ENCODE measurements at regions not wholly inside any gene's neighbourhood (a gene's known extent, or its start where the extent isn't known, plus 50 kb on each side); places are given as distances from the start of the nearest gene placed in this dataset.
A peak's percentile ranks its signal among the peaks of the same experiment; 100 is the strongest.

DNA sequence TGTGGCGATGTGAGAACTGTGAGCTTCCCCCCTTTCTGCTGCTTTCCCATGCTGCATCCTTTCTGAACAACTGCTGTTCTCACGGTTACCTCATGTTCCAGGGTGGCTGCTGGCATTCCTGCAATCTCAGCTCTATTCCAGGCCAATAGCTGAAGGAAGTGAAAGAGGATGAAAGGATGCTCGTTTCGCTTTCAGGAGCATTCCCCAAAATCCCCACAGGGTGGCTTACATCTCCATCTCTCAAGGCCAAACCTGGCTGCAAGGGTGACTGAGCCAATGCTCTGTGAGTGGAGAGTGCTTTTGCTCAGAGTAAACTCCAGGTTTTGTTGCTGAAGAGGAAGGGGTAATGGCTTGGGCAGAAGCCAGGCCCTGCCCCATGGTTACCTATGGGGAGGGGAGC is 848.2 kb downstream of the BRD1 start:
- no peaks in the 10 kb centered on the region for H3K4me1 Mint-ChIP-seq

DNA sequence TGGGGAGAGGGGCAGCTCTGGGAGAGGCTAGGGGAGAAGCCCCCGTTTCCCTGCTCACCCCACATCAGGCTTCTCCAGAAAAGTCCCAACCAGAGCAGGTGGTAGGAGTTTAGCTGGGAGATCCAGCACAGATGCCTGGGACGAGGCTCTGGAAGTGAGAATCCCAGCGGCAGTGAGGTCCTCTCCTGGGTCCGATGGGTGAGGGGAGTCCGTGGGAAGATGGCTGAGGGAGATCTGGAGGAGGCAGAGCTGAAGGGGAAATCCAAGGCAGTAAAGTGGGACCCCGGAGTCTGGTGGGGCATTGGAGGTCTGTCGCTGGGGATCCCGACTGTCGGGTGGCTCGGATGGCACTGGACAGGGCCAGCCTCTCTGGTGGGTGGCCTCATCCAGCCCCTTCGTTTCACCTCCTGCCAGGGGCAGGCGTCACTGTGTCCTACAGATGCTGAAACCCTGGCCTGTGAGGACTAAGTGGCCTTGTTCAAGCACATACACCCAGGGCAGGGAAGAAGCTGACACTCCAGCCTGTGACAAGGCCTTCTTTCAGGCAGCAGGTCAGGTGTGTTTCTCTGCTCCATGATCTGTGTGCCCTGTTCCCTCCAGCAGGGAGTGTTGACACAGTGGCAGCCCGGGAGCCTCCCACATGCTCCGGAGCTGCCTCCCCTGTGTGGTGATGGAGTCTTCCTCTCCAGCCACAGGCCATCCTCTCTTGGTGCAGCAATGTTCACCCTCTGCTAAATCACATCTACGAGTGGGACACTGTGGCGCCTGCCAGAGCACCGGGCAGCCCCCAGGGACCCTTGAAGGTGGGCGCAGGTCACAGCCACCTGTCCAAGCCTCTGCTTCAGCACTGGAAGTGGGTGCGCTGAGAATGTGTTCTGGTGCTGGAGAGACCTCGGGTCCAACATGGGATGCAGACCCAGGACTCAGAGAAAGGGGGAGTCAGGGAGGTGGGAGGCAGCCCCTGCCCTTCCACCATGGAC is 850.8 kb downstream of the BRD1 start:
- Mint-ChIP-seq H3K27ac (no peak overlapping the region), H3K4me1 (no peaks in the 10 kb centered on the region), H3K36me3 (no peaks in the 10 kb centered on the region), H3K9me3 (peaks cover 0 to 1% (median 0%) of the 10 kb centered on the region in 5 donors), H3K4me3 (no peak overlapping the region), H3K27me3 (peaks cover 10 to 27% of the 10 kb centered on the region in 2 donors)
- Histone ChIP-seq H3K27me3 (ENCODE audit: insufficient read depth, low read length, poor library complexity, severe bottlenecking) (no peaks in the 10 kb centered on the region), H3K9me3 (ENCODE audit: low read length) (no peaks in the 10 kb centered on the region), H3K36me3 (ENCODE audit: insufficient read depth, low read length) (no peaks in the 10 kb centered on the region), H3K27ac (ENCODE audit: low read depth, low read length) (no peak overlapping the region), H3K4me3 (ENCODE audit: low read length) (no peak overlapping the region), H3K4me1 (ENCODE audit: insufficient read depth, low read length) (no peaks in the 10 kb centered on the region)
- POLR2A ChIA-PET: no interaction called here
- CTCF ChIA-PET: no interaction called here
- peak in 1 of 5 donors; percentile 33 for DNase-seq

More for the DNA sequence above, 848.2 kb downstream of the BRD1 start:
- Mint-ChIP-seq H3K4me3 (no peak overlapping the region), H3K27me3 (peaks cover 12 to 20% of the 10 kb centered on the region in 2 donors), H3K9me3 (peaks cover 0 to 1% (median 0%) of the 10 kb centered on the region in 5 donors), H3K27ac (no peak overlapping the region), H3K36me3 (no peaks in the 10 kb centered on the region)
- H3K27me3 ChIP-seq (ENCODE audit: insufficient read depth, low read length, poor library complexity, severe bottlenecking): no peaks in the 10 kb centered on the region
- no peak overlapping the region for H3K4me3 ChIP-seq (ENCODE audit: low read length)
- H3K4me1 ChIP-seq (ENCODE audit: insufficient read depth, low read length): no peaks in the 10 kb centered on the region
- POLR2A ChIA-PET: no interaction called here
- H3K27ac ChIP-seq (ENCODE audit: low read depth, low read length): no peak overlapping the region
- CTCF ChIA-PET: no interaction called here
- DNase-seq: no peak
- H3K36me3 ChIP-seq (ENCODE audit: insufficient read depth, low read length): no peaks in the 10 kb centered on the region
- no peaks in the 10 kb centered on the region for H3K9me3 ChIP-seq (ENCODE audit: low read length)

DNA sequence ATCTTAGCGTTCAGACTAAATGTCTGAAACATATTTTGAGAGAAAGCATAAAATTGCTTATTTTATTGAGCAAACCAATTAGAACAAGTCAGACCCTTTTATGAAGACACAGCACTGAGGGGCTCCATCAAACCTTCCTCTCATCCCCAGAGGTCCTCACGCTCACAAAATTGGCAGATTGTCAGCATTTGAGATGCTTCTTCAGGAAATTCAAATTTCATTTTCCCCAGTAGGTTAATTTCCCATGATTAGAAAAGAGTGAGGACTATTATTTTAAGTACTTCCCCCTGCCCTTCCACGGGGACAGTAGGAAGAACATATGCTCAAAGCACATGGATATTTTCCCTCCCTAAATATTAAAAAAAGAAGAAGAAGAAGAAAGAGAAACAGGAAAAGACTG is 851.8 kb downstream of the BRD1 start:
- Mint-ChIP-seq H3K4me1 (no peaks in the 10 kb centered on the region), H3K4me3 (no peak overlapping the region), H3K27ac (no peak overlapping the region), H3K36me3 (no peaks in the 10 kb centered on the region), H3K9me3 (peaks cover 0 to 1% (median 0%) of the 10 kb centered on the region in 5 donors), H3K27me3 (peaks cover 10 to 32% of the 10 kb centered on the region in 2 donors)
- Histone ChIP-seq H3K27ac (ENCODE audit: low read depth, low read length) (no peak overlapping the region), H3K9me3 (ENCODE audit: low read length) (no peaks in the 10 kb centered on the region), H3K4me3 (ENCODE audit: low read length) (no peak overlapping the region), H3K4me1 (ENCODE audit: insufficient read depth, low read length) (no peaks in the 10 kb centered on the region), H3K27me3 (ENCODE audit: insufficient read depth, low read length, poor library complexity, severe bottlenecking) (no peaks in the 10 kb centered on the region), H3K36me3 (ENCODE audit: insufficient read depth, low read length) (no peaks in the 10 kb centered on the region)
- POLR2A ChIA-PET: no interaction called here
- CTCF ChIA-PET: no interaction called here
- DNase-seq: no peak

DNA sequence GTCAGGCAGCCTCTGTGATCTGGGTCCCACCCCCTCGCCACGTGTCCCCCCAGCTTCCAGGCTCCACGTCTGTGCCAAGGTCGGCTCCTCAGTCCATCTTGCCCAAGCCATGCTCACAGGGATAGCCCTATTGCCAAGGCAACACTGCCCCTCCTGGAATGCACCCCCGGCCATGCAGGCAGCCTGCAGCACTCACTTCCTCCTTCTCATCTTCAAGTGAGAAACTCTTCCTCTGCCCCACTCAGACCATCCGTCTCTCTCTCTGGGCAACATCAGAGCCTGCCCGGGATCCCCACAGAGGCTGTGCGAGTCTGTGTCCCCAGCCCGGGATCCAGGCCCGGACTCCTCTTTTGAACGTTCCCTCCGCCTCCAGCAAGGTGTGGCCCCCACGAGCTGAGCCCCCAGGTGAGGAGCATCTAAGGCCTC is 852.3 kb downstream of the BRD1 start:
- Mint-ChIP-seq H3K4me3 (no peak overlapping the region), H3K9me3 (peaks cover 0 to 1% (median 0%) of the 10 kb centered on the region in 5 donors), H3K36me3 (no peaks in the 10 kb centered on the region), H3K4me1 (no peaks in the 10 kb centered on the region), H3K27ac (peak overlapping the region in 1 of 8 donors; percentile 74), H3K27me3 (peaks cover 9 to 31% of the 10 kb centered on the region in 2 donors)
- Histone ChIP-seq H3K36me3 (ENCODE audit: insufficient read depth, low read length) (no peaks in the 10 kb centered on the region), H3K27me3 (ENCODE audit: insufficient read depth, low read length, poor library complexity, severe bottlenecking) (no peaks in the 10 kb centered on the region), H3K4me1 (ENCODE audit: insufficient read depth, low read length) (no peaks in the 10 kb centered on the region), H3K27ac (ENCODE audit: low read depth, low read length) (no peak overlapping the region), H3K4me3 (ENCODE audit: low read length) (no peak overlapping the region), H3K9me3 (ENCODE audit: low read length) (no peaks in the 10 kb centered on the region)
- POLR2A ChIA-PET: no interaction called here
- DNase-seq: no peak
- CTCF ChIA-PET: no interaction called here

DNA sequence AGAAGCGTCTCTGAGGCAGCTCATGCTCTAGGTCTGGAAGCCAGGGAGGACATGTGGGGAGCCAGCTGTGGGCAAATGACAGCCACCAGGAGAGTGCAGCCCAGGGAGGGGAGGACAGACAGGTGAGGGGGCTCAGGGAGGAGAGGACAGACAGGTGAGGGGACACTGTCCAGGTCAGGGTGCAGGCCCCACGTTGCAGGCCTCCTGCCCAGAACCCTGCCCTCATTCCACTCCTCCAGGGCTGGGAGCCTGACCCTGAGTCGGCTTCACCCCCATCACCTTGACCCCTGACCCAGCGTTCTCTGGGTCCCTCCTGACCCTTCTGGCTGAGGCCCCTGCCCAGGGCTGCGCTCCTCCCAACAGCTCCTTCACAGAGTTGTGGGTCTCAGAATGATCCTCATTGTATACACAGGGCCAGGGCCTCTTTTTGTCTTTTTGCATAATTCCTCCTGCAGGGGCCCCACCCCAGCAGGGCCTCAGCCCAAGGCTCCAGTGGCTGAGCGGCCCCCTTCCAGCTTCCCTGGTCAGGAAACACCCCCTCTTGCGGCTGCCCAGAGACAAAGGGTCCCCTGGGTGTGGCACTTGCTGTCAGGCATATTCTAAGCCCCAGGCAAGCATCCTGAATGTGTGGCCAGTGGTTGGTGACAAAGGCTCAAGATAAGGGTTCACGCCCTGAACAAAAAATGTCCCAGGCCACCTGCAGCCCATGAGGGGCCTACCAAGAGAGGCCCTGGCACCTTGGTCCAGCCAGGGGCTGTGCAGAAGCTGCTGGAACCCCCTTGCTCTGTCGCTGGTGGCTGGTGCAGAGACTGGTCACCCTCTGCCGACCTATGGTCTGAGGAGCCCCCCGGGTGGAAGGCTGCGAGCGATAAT is 853.0 kb downstream of the BRD1 start:
- CTCF ChIA-PET: no interaction called here
- Histone ChIP-seq H3K27ac (ENCODE audit: low read depth, low read length) (no peak overlapping the region), H3K4me3 (ENCODE audit: low read length) (no peak overlapping the region), H3K27me3 (ENCODE audit: insufficient read depth, low read length, poor library complexity, severe bottlenecking) (no peaks in the 10 kb centered on the region), H3K36me3 (ENCODE audit: insufficient read depth, low read length) (no peaks in the 10 kb centered on the region), H3K9me3 (ENCODE audit: low read length) (no peaks in the 10 kb centered on the region), H3K4me1 (ENCODE audit: insufficient read depth, low read length) (no peaks in the 10 kb centered on the region)
- H3K4me3 Mint-ChIP-seq: no peak overlapping the region
- H3K9me3 Mint-ChIP-seq: peaks cover 0 to 1% (median 0%) of the 10 kb centered on the region in 5 donors
- peak in 1 of 5 donors; percentile 42 for DNase-seq
- no peaks in the 10 kb centered on the region for H3K36me3 Mint-ChIP-seq
- POLR2A ChIA-PET: no interaction called here
- H3K27me3 Mint-ChIP-seq: peaks cover 6 to 31% of the 10 kb centered on the region in 2 donors
- no peak overlapping the region for H3K27ac Mint-ChIP-seq
- no peaks in the 10 kb centered on the region for H3K4me1 Mint-ChIP-seq

DNA sequence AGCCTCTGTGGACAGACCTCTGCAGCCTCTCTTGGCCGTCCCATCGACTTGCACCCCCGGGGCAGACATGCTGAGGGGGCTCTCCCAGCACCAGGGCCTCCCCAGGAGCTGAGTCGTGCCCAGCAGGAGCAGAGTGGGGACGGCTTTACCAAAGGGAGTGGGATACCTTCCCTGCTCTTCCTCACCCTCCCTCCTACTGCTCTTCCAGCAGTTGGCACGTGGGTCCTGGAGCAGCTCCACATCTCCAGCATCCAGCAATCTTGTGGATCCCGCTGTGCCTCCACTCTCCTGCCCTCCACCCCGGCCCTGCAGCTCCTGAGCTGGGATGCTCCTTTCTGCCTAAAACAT is 854.0 kb downstream of the BRD1 start:
- H3K36me3 Mint-ChIP-seq: no peaks in the 10 kb centered on the region
- no peak for DNase-seq
- H3K27ac ChIP-seq (ENCODE audit: low read depth, low read length): no peak overlapping the region
- ChIA-PET POLR2A (no interaction called here), CTCF (no interaction called here)
- no peaks in the 10 kb centered on the region for H3K4me1 Mint-ChIP-seq
- H3K4me3 ChIP-seq (ENCODE audit: low read length): no peak overlapping the region
- H3K4me3 Mint-ChIP-seq: no peak overlapping the region
- peaks cover 7 to 31% of the 10 kb centered on the region in 2 donors for H3K27me3 Mint-ChIP-seq
- no peak overlapping the region for H3K27ac Mint-ChIP-seq
- no peaks in the 10 kb centered on the region for H3K4me1 ChIP-seq (ENCODE audit: insufficient read depth, low read length)
- no peaks in the 10 kb centered on the region for H3K36me3 ChIP-seq (ENCODE audit: insufficient read depth, low read length)
- H3K9me3 Mint-ChIP-seq: peaks cover 0 to 1% (median 0%) of the 10 kb centered on the region in 5 donors
- H3K9me3 ChIP-seq (ENCODE audit: low read length): no peaks in the 10 kb centered on the region
- H3K27me3 ChIP-seq (ENCODE audit: insufficient read depth, low read length, poor library complexity, severe bottlenecking): no peaks in the 10 kb centered on the region

DNA sequence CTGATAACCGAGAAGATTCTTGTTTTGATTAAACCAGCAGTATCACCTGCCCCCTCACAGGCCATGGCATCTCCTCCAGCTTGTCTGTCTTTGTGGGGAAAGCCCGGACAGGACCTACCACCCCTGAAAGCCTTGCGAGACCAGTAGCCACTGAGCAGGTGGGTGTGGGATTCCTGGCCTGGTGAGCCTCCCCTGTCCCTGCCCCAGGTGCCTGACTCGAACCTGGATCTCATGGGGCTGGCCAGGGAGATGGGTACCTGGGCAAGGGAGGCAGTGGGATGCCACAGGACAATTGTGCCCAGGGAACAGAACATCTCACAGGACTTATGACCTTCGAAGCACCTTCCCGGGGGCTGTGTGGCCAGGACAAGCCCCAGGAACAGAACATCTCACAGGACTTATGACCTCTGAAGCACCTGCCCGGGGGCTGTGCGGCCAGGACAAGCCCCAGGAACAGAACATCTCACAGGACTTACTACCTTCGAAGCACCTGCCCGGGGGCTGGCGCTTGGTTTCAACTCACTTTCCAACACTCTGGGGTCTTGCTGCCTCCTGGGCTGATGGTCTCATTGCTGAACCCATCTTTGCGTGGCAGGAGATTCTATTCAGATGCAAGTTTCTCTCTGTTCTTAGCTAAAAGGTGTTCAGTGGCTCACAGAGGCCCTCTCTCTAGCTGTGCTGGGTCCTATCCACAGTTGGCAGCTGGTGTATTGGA is 854.5 kb downstream of the BRD1 start:
- no peaks in the 10 kb centered on the region for H3K36me3 ChIP-seq (ENCODE audit: insufficient read depth, low read length)
- H3K36me3 Mint-ChIP-seq: no peaks in the 10 kb centered on the region
- H3K27ac Mint-ChIP-seq: no peak overlapping the region
- peaks cover 0 to 1% (median 0%) of the 10 kb centered on the region in 5 donors for H3K9me3 Mint-ChIP-seq
- H3K4me3 Mint-ChIP-seq: no peak overlapping the region
- no peak overlapping the region for H3K4me3 ChIP-seq (ENCODE audit: low read length)
- CTCF ChIA-PET: no interaction called here
- no peaks in the 10 kb centered on the region for H3K27me3 ChIP-seq (ENCODE audit: insufficient read depth, low read length, poor library complexity, severe bottlenecking)
- DNase-seq: no peak
- no peak overlapping the region for H3K27ac ChIP-seq (ENCODE audit: low read depth, low read length)
- no peaks in the 10 kb centered on the region for H3K9me3 ChIP-seq (ENCODE audit: low read length)
- no peaks in the 10 kb centered on the region for H3K4me1 Mint-ChIP-seq
- H3K4me1 ChIP-seq (ENCODE audit: insufficient read depth, low read length): no peaks in the 10 kb centered on the region
- POLR2A ChIA-PET: no interaction called here
- H3K27me3 Mint-ChIP-seq: peaks cover 7 to 31% of the 10 kb centered on the region in 2 donors

Measured in CD8-positive, alpha-beta memory T cell (primary cell).